Activated CD4-positive, alpha-beta memory T cell treated with anti-CD3 and anti-CD28 coated beads, Interleukin-2, amount 10 ng/mL, durations not matched to agents 7 days and 5 days (primary cell): ENCODE measurements at regions not wholly inside any gene's neighbourhood (a gene's known extent, or its start where the extent isn't known, plus 50 kb on each side); places are given as distances from the start of the nearest gene placed in this dataset.
"Not testable (repeated sequence)": the region's sequence is repeated elsewhere in the genome, so short reads cannot be mapped to it uniquely, and the experiment has no call there.

ENCODE experiments used
- CTCF ChIA-PET: fragments of 350-600 bp; sonication (Branson Sonifier 250); formaldehyde crosslinking; loops from one replicate; lab custom pipeline; 2021; ENCODE audit warnings: antibody characterized with exemption, inconsistent platforms; lab: Charles Lee
- POLR2A ChIA-PET: fragments of 350-600 bp; sonication (Branson Sonifier 250); formaldehyde crosslinking; loops from one replicate; lab custom pipeline; 2021; ENCODE audit warnings: antibody characterized with exemption; lab: Charles Lee
- DNase-seq: peaks from one replicate; pipeline ENCODE4 v3.0.0-alpha.2; 2020
- H3K27ac Mint-ChIP-seq: one replicate; pipeline ENCODE4 v1.8.0; 2021; ENCODE audit warnings: mild to moderate bottlenecking, mixed read lengths
- H3K27me3 Mint-ChIP-seq: one replicate; pipeline ENCODE4 v1.8.0; 2021; ENCODE audit warnings: mixed read lengths
- H3K36me3 Mint-ChIP-seq: one replicate; pipeline ENCODE4 v1.8.0; 2021; ENCODE audit warnings: low read depth, mixed read lengths
- H3K4me1 Mint-ChIP-seq: one replicate; pipeline ENCODE4 v1.8.0; 2021; ENCODE audit warnings: mixed read lengths
- H3K4me3 Mint-ChIP-seq: one replicate; pipeline ENCODE4 v1.8.0; 2021; ENCODE audit warnings: mild to moderate bottlenecking, mixed read lengths
- H3K9me3 Mint-ChIP-seq: one replicate; pipeline ENCODE4 v1.8.0; 2021; ENCODE audit warnings: mixed read lengths

DNA sequence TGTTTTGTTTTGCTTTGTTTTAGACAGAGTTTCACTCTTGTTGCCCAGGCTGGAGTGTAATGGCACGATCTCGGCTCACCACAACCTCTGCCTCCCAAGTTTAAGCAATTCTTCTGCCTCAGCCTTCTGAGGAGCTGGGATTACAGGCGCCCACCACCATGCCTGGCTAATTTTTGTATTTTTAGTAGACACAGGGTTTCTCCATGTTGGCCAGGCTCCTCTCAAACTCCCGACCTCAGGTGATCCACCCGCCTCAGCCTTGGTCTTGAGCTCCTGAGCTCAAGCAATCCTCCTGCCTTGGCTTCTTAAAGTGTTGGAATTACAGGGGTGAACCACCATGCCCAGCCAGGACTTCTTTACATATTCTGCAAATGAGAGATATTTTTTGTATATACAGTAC is 57.5 kb upstream of the WNT7B start:
- ChIA-PET POLR2A (interaction anchor here (1.1 to 3.2 kb wide), 4 partner anchors 9 to 36 kb away, joined by 3 to 40 read pairs (median 4); no protein-coding TSS in a partner anchor), CTCF (interaction anchor here (4.0 to 6.2 kb wide), 2 partner anchors 21 to 27 kb away, joined by 37 to 72 read pairs; no protein-coding TSS in a partner anchor)
- not testable (repeated sequence) for DNase-seq, H3K27me3 Mint-ChIP-seq, H3K27ac Mint-ChIP-seq, H3K9me3 Mint-ChIP-seq, H3K36me3 Mint-ChIP-seq, H3K4me3 Mint-ChIP-seq
- peaks cover 17% of the 10 kb centered on the region for H3K4me1 Mint-ChIP-seq

GRCh38 chr22:46035380-46035741 is 58.4 kb upstream of the WNT7B start:
- CTCF ChIA-PET: interaction anchor here (0.5 to 6.2 kb wide), 4 partner anchors 22 to 466 kb away, joined by 4 to 72 read pairs (median 20); no protein-coding TSS in a partner anchor
- peak overlapping the region; percentile 44 for H3K27ac Mint-ChIP-seq
- H3K4me1 Mint-ChIP-seq: peaks cover 17% of the 10 kb centered on the region
- peak overlapping the region; percentile 84 for H3K4me3 Mint-ChIP-seq
- H3K9me3 Mint-ChIP-seq: no peaks in the 10 kb centered on the region
- no peak for DNase-seq
- H3K36me3 Mint-ChIP-seq: no peaks in the 10 kb centered on the region
- POLR2A ChIA-PET: interaction anchor here (1.0 to 3.9 kb wide), 11 partner anchors 9 to 363 kb away, joined by 3 to 70 read pairs (median 14); partner anchors contain the start of genes ATXN10, GTSE1 and PPARA
- no peaks in the 10 kb centered on the region for H3K27me3 Mint-ChIP-seq

GRCh38 chr22:46035742-46036557 is 59.0 kb upstream of the WNT7B start:
- peak overlapping the region; percentile 84 for H3K4me3 Mint-ChIP-seq
- peak overlapping the region; percentile 90 for H3K27ac Mint-ChIP-seq
- no peaks in the 10 kb centered on the region for H3K9me3 Mint-ChIP-seq
- CTCF ChIA-PET: interaction anchor here (0.5 to 6.2 kb wide), 11 partner anchors 10 to 465 kb away, joined by 3 to 72 read pairs (median 6); no protein-coding TSS in a partner anchor
- peaks cover 17% of the 10 kb centered on the region for H3K4me1 Mint-ChIP-seq
- DNase-seq: peak; percentile 100
- POLR2A ChIA-PET: interaction anchor here (0.9 to 3.9 kb wide), 15 partner anchors 9 to 364 kb away, joined by 3 to 70 read pairs (median 9); partner anchors contain the start of genes ATXN10, GTSE1 and PPARA
- H3K27me3 Mint-ChIP-seq: no peaks in the 10 kb centered on the region
- no peaks in the 10 kb centered on the region for H3K36me3 Mint-ChIP-seq

GRCh38 chr22:46036558-46037408 is 59.8 kb upstream of the WNT7B start:
- H3K4me1 Mint-ChIP-seq: peaks cover 17% of the 10 kb centered on the region
- peak overlapping the region; percentile 90 for H3K27ac Mint-ChIP-seq
- peak overlapping the region; percentile 84 for H3K4me3 Mint-ChIP-seq
- ChIA-PET CTCF (interaction anchor here (0.8 to 6.2 kb wide), 11 partner anchors 11 to 80 kb away, joined by 3 to 72 read pairs (median 6); no protein-coding TSS in a partner anchor), POLR2A (interaction anchor here (0.9 to 3.9 kb wide), 15 partner anchors 8 to 365 kb away, joined by 3 to 70 read pairs (median 9); partner anchors contain the start of genes ATXN10, GTSE1 and PPARA)
- no peaks in the 10 kb centered on the region for H3K9me3 Mint-ChIP-seq
- H3K27me3 Mint-ChIP-seq: no peaks in the 10 kb centered on the region
- DNase-seq: peak; percentile 62
- H3K36me3 Mint-ChIP-seq: no peaks in the 10 kb centered on the region

DNA sequence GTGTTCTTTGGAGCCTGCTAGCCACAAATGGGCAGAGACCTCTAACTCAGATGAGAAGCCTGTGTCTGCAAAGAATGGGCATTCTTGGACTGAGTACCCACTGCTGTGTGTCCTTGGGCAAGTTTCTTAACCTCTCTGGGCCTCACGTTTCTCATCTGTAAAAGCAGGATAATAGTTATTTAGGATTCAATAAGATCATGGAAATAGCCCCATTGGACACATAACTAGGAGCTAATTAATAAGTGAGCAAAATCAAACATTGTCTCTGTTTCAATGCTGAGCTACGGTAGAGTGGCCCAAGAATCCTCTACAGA is 61.2 kb upstream of the WNT7B start:
- Mint-ChIP-seq H3K27me3 (no peaks in the 10 kb centered on the region), H3K4me1 (peaks cover 20% of the 10 kb centered on the region), H3K27ac (peak overlapping the region; percentile 21), H3K4me3 (no peak overlapping the region), H3K36me3 (no peaks in the 10 kb centered on the region), H3K9me3 (no peaks in the 10 kb centered on the region)
- POLR2A ChIA-PET: interaction anchor here (3.9 kb wide), 1 partner anchor 16 kb away, joined by 70 read pairs; no protein-coding TSS in a partner anchor
- DNase-seq: no peak
- CTCF ChIA-PET: interaction anchor here (1.6 to 6.2 kb wide), 2 partner anchors 16 to 31 kb away, joined by 4 to 72 read pairs; no protein-coding TSS in a partner anchor

DNA sequence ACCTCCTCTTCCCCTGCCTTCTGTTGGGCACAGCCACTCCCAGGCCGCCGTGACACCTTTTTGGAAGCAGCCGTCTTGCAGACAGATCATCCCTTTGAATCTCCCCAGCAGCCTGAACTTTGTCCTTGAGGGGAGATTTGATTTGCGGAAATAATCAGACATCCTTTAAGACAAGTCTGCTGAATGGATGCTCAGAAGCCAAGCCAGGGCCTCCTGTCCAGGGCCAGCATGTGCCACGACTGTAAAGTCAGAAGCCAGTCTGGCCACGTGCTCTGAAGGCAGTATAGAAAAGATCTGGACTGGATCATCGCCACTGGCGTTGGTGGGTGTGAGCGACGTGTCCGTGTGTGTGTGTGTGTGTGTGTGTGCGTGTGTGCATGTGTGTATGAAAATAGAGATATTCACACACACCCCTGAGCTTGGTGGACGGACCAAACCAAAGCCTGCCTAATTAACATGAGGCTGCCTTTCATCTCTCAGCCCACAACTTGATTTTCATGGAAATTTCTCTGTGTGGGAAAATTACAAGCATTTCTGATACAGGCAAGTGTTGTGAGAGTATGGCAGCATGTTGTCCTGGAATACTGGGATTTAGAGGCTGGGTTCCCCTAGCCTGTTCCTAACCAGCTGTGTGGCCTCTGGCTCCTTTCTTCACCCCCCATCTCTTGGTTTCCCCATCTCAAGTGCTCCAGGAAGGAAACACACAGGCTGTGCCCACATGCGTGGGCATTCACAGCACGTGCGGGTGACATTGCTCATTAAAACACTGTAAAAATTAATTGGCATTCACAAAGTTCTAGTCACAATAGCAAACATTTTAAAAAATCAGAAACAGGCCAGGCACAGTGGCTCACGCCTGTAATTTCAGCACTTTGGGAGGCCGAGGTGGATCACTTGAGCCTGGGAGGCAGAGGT is 61.8 kb upstream of the WNT7B start:
- POLR2A ChIA-PET: interaction anchor here (3.9 kb wide), 1 partner anchor 15 kb away, joined by 70 read pairs; no protein-coding TSS in a partner anchor
- H3K27ac Mint-ChIP-seq: no peak overlapping the region

DNA sequence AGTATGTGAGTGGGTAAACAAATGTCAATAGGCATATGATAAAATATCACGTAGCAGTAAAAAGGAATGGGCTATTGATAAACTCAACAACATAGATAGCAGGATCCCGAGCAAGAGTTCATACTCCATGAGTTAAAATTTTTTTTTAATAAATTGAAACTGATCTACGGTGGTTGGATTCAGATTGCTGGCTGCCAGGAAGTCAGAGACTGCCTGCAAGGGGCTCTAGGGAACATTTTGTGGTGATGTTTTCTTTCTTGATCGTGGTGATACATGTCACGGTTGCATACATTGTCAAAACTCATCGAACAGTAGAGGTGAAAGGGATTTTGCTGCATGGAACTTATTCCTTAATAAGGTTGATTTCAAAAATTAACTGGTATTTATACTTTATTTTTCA is 62.6 kb upstream of the WNT7B start:
- Mint-ChIP-seq H3K27ac (no peak overlapping the region), H3K4me3 (no peak overlapping the region), H3K36me3 (no peaks in the 10 kb centered on the region), H3K9me3 (no peaks in the 10 kb centered on the region), H3K27me3 (no peaks in the 10 kb centered on the region), H3K4me1 (peaks cover 33% of the 10 kb centered on the region)
- DNase-seq: no peak
- ChIA-PET CTCF (interaction anchor here (6.2 kb wide), 1 partner anchor 32 kb away, joined by 72 read pairs; no protein-coding TSS in a partner anchor), POLR2A (no interaction called here)

More for the DNA sequence above, 61.8 kb upstream of the WNT7B start:
- CTCF ChIA-PET: interaction anchor here (6.2 kb wide), 1 partner anchor 32 kb away, joined by 72 read pairs; no protein-coding TSS in a partner anchor
- H3K4me3 Mint-ChIP-seq: no peak overlapping the region
- no peaks in the 10 kb centered on the region for H3K27me3 Mint-ChIP-seq
- DNase-seq: no peak
- no peaks in the 10 kb centered on the region for H3K36me3 Mint-ChIP-seq
- H3K4me1 Mint-ChIP-seq: peaks cover 26% of the 10 kb centered on the region
- H3K9me3 Mint-ChIP-seq: no peaks in the 10 kb centered on the region

GRCh38 chr22:46040471-46041465 is 63.8 kb upstream of the WNT7B start:
- no peak overlapping the region for H3K27ac Mint-ChIP-seq
- H3K36me3 Mint-ChIP-seq: no peaks in the 10 kb centered on the region
- ChIA-PET POLR2A (interaction anchor here (1.0 to 1.8 kb wide), 3 partner anchors 10 to 27 kb away, joined by 3 to 8 read pairs (median 4); no protein-coding TSS in a partner anchor), CTCF (no interaction called here)
- no peaks in the 10 kb centered on the region for H3K27me3 Mint-ChIP-seq
- no peaks in the 10 kb centered on the region for H3K9me3 Mint-ChIP-seq
- no peak overlapping the region for H3K4me3 Mint-ChIP-seq
- DNase-seq: no peak
- peaks cover 27% of the 10 kb centered on the region for H3K4me1 Mint-ChIP-seq

DNA sequence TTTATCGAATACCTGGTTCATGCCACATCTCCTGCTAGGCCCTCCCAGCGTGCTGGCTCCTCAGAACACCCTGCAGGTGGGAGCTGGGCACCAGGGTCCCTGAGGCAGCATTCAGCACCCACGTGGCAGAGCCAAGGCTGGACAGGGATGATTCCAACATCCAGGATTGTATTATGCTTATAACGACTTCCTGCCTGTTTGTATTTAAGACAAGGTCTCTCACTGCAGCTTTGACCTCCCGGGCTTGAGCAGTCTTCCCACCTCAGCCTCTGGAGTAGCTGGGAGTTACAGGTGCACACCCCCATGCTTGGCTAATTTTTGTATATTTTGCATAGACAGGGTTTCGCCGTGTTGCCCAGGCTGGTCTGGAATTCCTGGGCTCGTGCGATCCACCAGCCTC is 64.7 kb upstream of the WNT7B start:
- ChIA-PET CTCF (no interaction called here), POLR2A (interaction anchor here (1.5 to 1.8 kb wide), 2 partner anchors 11 to 27 kb away, joined by 3 to 8 read pairs; no protein-coding TSS in a partner anchor)
- H3K9me3 Mint-ChIP-seq: no peaks in the 10 kb centered on the region
- H3K4me1 Mint-ChIP-seq: peaks cover 26% of the 10 kb centered on the region
- no peaks in the 10 kb centered on the region for H3K36me3 Mint-ChIP-seq
- DNase-seq: no peak
- peaks cover 1% of the 10 kb centered on the region for H3K27me3 Mint-ChIP-seq
- H3K4me3 Mint-ChIP-seq: no peak overlapping the region
- no peak overlapping the region for H3K27ac Mint-ChIP-seq

DNA sequence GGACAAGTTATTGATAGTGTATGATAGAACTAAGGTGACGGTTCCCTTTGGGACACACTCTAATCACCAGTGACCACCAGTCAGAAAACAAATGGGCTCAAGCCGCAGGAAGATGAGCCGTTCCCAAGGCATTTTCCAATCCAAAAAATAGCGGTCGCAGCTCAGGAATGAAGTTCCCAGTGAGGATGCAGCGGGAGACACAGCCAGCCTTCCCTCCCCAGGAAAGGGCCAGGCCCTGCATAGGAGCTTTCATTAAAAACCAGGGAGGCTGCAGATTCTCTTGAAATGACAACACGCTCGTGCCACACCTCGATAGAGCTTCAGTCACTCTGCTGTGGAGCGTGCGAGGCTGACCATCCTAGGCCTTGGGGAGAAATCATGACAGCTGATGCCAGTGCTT is 65.8 kb upstream of the WNT7B start:
- Mint-ChIP-seq H3K27ac (no peak overlapping the region), H3K4me3 (no peak overlapping the region), H3K27me3 (peaks cover 1% of the 10 kb centered on the region), H3K36me3 (no peaks in the 10 kb centered on the region), H3K9me3 (no peaks in the 10 kb centered on the region), H3K4me1 (peaks cover 18% of the 10 kb centered on the region)
- CTCF ChIA-PET: interaction anchor here (0.7 kb wide), 1 partner anchor 27 kb away, joined by 3 read pairs; no protein-coding TSS in a partner anchor
- no peak for DNase-seq
- POLR2A ChIA-PET: interaction anchor here (0.7 to 3.9 kb wide), 2 partner anchors 10 to 27 kb away, joined by 3 to 27 read pairs; no protein-coding TSS in a partner anchor
